ENCODE measurements at regions not wholly inside any gene's neighbourhood (a gene's known extent, or its start where the extent isn't known, plus 50 kb on each side); places are given as distances from the start of the nearest gene placed in this dataset.

DNA sequence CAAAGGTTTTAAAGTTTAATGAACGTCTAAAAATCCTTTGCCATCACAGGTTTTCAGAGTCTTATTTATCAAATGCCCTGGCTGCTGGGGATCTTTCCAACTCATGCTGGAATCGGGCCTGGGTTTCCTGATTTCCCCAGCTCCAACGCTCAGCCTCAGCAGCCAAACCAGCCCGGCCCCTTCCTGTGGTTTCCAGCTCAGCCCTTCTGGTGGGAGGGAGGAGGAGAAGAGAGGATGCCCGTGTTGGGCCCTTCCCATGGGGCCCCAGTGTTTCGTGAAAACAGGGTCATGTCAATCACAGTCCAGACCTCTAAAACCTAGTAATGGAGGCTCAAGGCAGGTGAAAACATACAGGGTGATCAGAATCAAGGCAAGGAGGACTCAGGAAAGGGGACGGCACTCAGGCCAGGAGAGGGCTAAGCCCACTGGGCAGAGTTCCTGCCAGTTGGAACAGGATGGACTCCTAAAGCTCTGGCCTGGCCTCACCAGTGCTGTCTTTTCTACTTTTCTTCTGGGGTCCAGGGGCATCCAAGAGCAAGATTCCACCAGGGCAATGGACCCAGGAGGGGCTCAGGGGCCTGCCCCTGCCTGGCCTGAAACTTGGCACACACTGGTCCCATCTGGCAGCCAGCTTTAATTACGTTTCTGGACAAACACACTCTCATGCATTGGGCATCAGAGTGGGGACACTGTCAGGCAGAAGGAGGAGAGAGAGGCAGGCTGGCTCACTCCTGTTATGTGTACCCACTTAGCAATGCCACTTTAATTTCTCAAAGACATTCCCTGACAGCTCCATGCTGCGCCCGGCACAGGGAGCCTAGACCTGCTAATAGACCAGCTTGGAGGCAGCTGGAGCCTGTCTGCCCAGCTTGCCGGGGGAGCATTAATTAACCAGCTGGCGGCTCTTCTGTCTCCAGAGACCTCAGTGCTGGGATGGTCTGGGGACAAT, 194.6 kb downstream of the FAM43A start:
- CTCF ChIA-PET: interaction anchor here (0.8 to 1.4 kb wide), 3 partner anchors 9 to 198 kb away, joined by 3 to 4 read pairs (median 3); no protein-coding TSS in a partner anchor
- 53% methylated on average over 11 of the region's 12 CpGs for WGBS (ENCODE audit: low lambda C conversion rate)

DNA sequence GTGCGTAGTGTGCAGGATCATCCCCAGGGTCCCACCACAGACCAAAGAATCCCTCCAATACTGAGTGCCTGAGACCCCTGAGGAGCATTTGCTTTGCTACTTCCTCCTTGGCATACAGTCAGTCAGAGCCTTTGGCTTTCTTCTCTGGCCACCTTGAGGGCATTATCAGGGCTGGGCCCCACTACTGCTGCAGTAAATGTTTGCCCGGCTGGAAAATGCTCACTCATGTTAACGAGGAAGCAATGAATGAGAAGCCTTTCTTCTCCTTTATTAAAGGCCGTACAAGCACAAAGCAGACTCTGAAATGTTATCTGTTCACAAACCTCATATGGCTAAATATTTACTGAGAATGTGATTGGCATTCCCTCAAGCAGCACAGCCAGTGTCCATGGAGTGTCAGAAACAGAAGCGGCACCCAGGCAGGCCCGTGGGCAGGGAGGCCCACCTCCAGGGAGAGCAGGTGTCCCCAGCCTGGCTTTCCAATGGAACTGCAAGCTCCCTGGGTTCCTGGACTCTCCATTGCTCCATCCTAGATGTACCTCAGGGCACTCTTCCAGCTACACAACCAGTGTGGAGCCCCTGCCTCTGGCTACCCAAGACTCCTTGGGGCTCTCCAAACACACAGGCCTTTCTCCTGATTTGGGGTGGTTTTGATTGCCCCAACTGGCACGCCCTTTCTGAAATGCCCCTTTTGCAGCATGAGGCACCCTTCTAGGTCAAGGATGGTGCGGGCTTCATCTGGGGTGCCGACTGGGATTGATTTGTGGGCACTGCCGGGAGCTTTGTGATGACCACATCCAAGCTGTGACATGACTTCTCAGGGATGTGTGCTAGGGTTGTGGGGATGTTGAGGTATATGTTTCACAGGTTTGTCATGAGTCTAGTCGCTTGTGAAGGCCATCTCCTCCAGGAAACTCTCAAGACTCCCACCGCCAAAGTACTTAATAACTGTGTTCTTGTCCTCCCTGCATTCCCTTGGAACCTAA, 195.6 kb downstream of the FAM43A start:
- no peak for TF ChIP-seq MEF2A (IDR thresholded peaks at IDR 0.05; ENCODE audit: borderline replicate concordance, low read depth)
- TF ChIP-seq TAF1 (IDR thresholded peaks at IDR 0.05; ENCODE audit: borderline replicate concordance, low read depth, low read length): no peak
- TF ChIP-seq RFX5 (IDR thresholded peaks at IDR 0.05; ENCODE audit: low read length): no peak
- TF ChIP-seq GATA2 (CRISPR knock-in tag; IDR thresholded peaks at IDR 0.05): no peak
- TF ChIP-seq, protein P1, sequence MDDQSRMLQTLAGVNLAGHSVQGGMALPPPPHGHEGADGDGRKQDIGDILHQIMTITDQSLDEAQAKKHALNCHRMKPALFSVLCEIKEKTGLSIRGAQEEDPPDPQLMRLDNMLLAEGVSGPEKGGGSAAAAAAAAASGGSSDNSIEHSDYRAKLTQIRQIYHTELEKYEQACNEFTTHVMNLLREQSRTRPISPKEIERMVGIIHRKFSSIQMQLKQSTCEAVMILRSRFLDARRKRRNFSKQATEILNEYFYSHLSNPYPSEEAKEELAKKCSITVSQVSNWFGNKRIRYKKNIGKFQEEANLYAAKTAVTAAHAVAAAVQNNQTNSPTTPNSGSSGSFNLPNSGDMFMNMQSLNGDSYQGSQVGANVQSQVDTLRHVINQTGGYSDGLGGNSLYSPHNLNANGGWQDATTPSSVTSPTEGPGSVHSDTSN (IDR thresholded peaks at IDR 0.05): no peak

More for the DNA sequence above, 194.6 kb downstream of the FAM43A start:
- no peaks in the 10 kb centered on the region for H3K9me3 ChIP-seq
- POLR2A ChIA-PET: interaction anchor here (0.7 to 1.1 kb wide), 2 partner anchors 9 to 194 kb away, joined by 3 read pairs; no protein-coding TSS in a partner anchor
- H4K20me1 ChIP-seq (ENCODE audit: insufficient read depth): no peaks in the 10 kb centered on the region
- H3K27ac ChIP-seq (ENCODE audit: low read depth in 2 of 2, low read length in 1 of 2): peak overlapping the region in 1 of 2 experiments; percentile 72; a peak in 2 of 4 replicates
- peak; percentile 29 for TF ChIP-seq CHD2 (IDR thresholded peaks at IDR 0.05; ENCODE audit: low read length, partially characterized antibody)
- no peak for TF ChIP-seq EP300 (IDR thresholded peaks at IDR 0.05; ENCODE audit: borderline replicate concordance in 1 of 2, low read depth in 1 of 2, low read length in 1 of 2)
- H3F3A ChIP-seq (replicated peaks; ENCODE audit: insufficient read depth): no peaks in the 10 kb centered on the region
- no peaks in the 10 kb centered on the region for H3K9me2 ChIP-seq
- DNase-seq: peak; percentile 73
- H3K36me3 ChIP-seq (replicated peaks in 1 of 2; ENCODE audit: control insufficient read depth in 1 of 2, insufficient read depth in 2 of 2, low read length in 1 of 2): no peaks in the 10 kb centered on the region
- no peak overlapping the region for H3K4me3 ChIP-seq (ENCODE audit: low read depth in 2 of 2, low read length in 1 of 2)
- H3K27me3 ChIP-seq (ENCODE audit: insufficient read depth): no peaks in the 10 kb centered on the region
- peaks cover 0 to 19% of the 10 kb centered on the region in 2 experiments; a peak in 2 of 4 replicates for H3K4me1 ChIP-seq (ENCODE audit: control insufficient read depth in 1 of 2, insufficient read depth in 2 of 2, low read depth in 1 of 2, low read length in 1 of 2)
- H3K79me2 ChIP-seq (ENCODE audit: insufficient read depth): no peaks in the 10 kb centered on the region
- no peak overlapping the region for H2AFZ ChIP-seq (ENCODE audit: low read depth)
- H3K9ac ChIP-seq: no peak overlapping the region
- no peak overlapping the region for H3K4me2 ChIP-seq

More for the DNA sequence above, 195.6 kb downstream of the FAM43A start:
- H3K9me3 ChIP-seq: no peaks in the 10 kb centered on the region
- 70% methylated on average over 7 of the region's 12 CpGs for WGBS (ENCODE audit: low lambda C conversion rate)
- no peak for DNase-seq
- no peak overlapping the region for H3K9ac ChIP-seq
- no peaks in the 10 kb centered on the region for H3K9me2 ChIP-seq
- no peaks in the 10 kb centered on the region for H3K27me3 ChIP-seq (ENCODE audit: insufficient read depth)
- H3F3A ChIP-seq (replicated peaks; ENCODE audit: insufficient read depth): no peaks in the 10 kb centered on the region
- H4K20me1 ChIP-seq (ENCODE audit: insufficient read depth): no peaks in the 10 kb centered on the region
- H3K4me2 ChIP-seq: no peak overlapping the region
- H2AFZ ChIP-seq (ENCODE audit: low read depth): no peak overlapping the region
- H3K79me2 ChIP-seq (ENCODE audit: insufficient read depth): no peaks in the 10 kb centered on the region
- no peak overlapping the region for H3K4me3 ChIP-seq (ENCODE audit: low read depth in 2 of 2, low read length in 1 of 2)
- CTCF ChIA-PET: interaction anchor here (0.8 to 1.4 kb wide), 4 partner anchors 10 to 199 kb away, joined by 3 to 4 read pairs (median 4); no protein-coding TSS in a partner anchor
- no peaks in the 10 kb centered on the region for H3K36me3 ChIP-seq (replicated peaks in 1 of 2; ENCODE audit: control insufficient read depth in 1 of 2, insufficient read depth in 2 of 2, low read length in 1 of 2)
- POLR2A ChIA-PET: no interaction called here
- H3K27ac ChIP-seq (ENCODE audit: low read depth in 2 of 2, low read length in 1 of 2): peak overlapping the region in 1 of 2 experiments; percentile 72; a peak in 2 of 4 replicates
- H3K4me1 ChIP-seq (ENCODE audit: control insufficient read depth in 1 of 2, insufficient read depth in 2 of 2, low read depth in 1 of 2, low read length in 1 of 2): peaks cover 0 to 19% of the 10 kb centered on the region in 2 experiments; a peak in 2 of 4 replicates
